Prostate gland (tissue), 2 donors: ENCODE measurements at regions not wholly inside any gene's neighbourhood (a gene's known extent, or its start where the extent isn't known, plus 50 kb on each side); places are given as distances from the start of the nearest gene placed in this dataset.
"Not testable (repeated sequence)": the region's sequence is repeated elsewhere in the genome, so short reads cannot be mapped to it uniquely, and the experiment has no call there.

Source experiments
- DNase-seq: peaks from one replicate; pipeline ENCODE4 v3.0.0-alpha.2; 2019; ENCODE audit warnings: low spot score
- H3K27ac ChIP-seq, 2 donors: fragments of 200-600 bp; sonication (generic); 2 replicates each; pipeline ENCODE4 v1.5.1; 2017 to 2019
- H3K27me3 ChIP-seq: fragments of 200-600 bp; sonication (generic); replicated peaks from 2 replicates; pipeline ENCODE4 v1.5.1; 2019; ENCODE audit not compliant: insufficient read depth
- H3K36me3 ChIP-seq, 2 donors: fragments of 200-600 bp; sonication (generic); 1 replicate in 1 of 2; 2 replicates in 1 of 2; pipeline versions ENCODE4 v1.5.1 to v1.8.1; 2017 to 2019
- H3K4me1 ChIP-seq: fragments of 200-600 bp; sonication (generic); replicated peaks from 2 replicates; pipeline ENCODE4 v1.5.1; 2019
- H3K4me3 ChIP-seq, 2 donors: fragments of 200-600 bp; sonication (generic); 2 replicates each; pipeline ENCODE4 v1.5.1; 2017 to 2019
- H3K9me3 ChIP-seq: fragments of 200-600 bp; sonication (generic); 2 replicates; pipeline ENCODE4 v1.5.1; 2017
- CTCF ChIP-seq, 4 experiments: fragments of 200-600 bp in 2 of 4; fragments of 450-650 bp in 2 of 4; sonication (generic) in 2 of 4; IDR thresholded peaks; 1 replicate in 3 of 4; 2 replicates in 1 of 4; pipeline ENCODE4 v1.5.1; 2016 to 2019; ENCODE audit warnings: antibody characterized with exemption in 4 of 4, mild to moderate bottlenecking in 2 of 4, moderate library complexity in 2 of 4
- POLR2A ChIP-seq: fragments of 450-650 bp; IDR thresholded peaks from one replicate; pipeline ENCODE4 v1.6.1; 2016; ENCODE audit warnings: antibody characterized with exemption, mild to moderate bottlenecking
- POLR2AphosphoS5 ChIP-seq: sonication (generic); formaldehyde crosslinking; IDR thresholded peaks from one replicate; pipeline ENCODE4 v1.6.1; 2017; ENCODE audit warnings: antibody characterized with exemption
- WGBS: methylation state at CpG from one replicate; pipeline ENCODE4 v1.1.5; 2018; 5-methylcytosine and 5-hydroxymethylcytosine counted together
- intact Hi-C: fragments of 100-400 bp; cut with DNase I; formaldehyde crosslinking; loops from one replicate; pipeline ENCODE4 v1.14.2; 2022

GRCh38 chr14:105710119-105711043 is 184.0 kb downstream of the TMEM121 start:
- Histone ChIP-seq H3K4me1 (no peaks in the 10 kb centered on the region), H3K27me3 (no peaks in the 10 kb centered on the region), H3K4me3 (no peak overlapping the region), H3K9me3 (no peaks in the 10 kb centered on the region), H3K27ac (no peak overlapping the region), H3K36me3 (no peaks in the 10 kb centered on the region)
- 89% methylated on average over 6 of the region's 6 CpGs for WGBS
- TF ChIP-seq POLR2A (no peak), CTCF (IDR thresholded peaks at IDR 0.05) (no peak), POLR2AphosphoS5 (no peak)
- no peak for DNase-seq
- intact Hi-C loops, result no loop called here

- intact Hi-C loops, result no loop called here
- no peaks in the 10 kb centered on the region for H3K27me3 ChIP-seq
- no peaks in the 10 kb centered on the region for H3K9me3 ChIP-seq
- no peak for TF ChIP-seq POLR2A
- no peak for TF ChIP-seq POLR2AphosphoS5
- no peak for TF ChIP-seq CTCF (IDR thresholded peaks at IDR 0.05)
- WGBS, result 82% methylated on average over 10 of the region's 18 CpGs
- no peak overlapping the region for H3K27ac ChIP-seq
- H3K4me1 ChIP-seq, result no peaks in the 10 kb centered on the region
- no peaks in the 10 kb centered on the region for H3K36me3 ChIP-seq
- H3K4me3 ChIP-seq, result no peak overlapping the region
- DNase-seq, result no peak
Measured at GRCh38 chr14:105711044-105711620, 184.7 kb downstream of the TMEM121 start.

GRCh38 chr14:105711841-105712460 is 185.6 kb downstream of the TMEM121 start:
- intact Hi-C loops, result no loop called here
- no peak for DNase-seq
- Histone ChIP-seq H3K9me3 (no peaks in the 10 kb centered on the region), H3K4me1 (no peaks in the 10 kb centered on the region), H3K27ac (no peak overlapping the region), H3K27me3 (no peaks in the 10 kb centered on the region), H3K4me3 (no peak overlapping the region), H3K36me3 (no peaks in the 10 kb centered on the region)
- whole genome bisulfite sequencing, result 82% methylated on average over 5 of the region's 5 CpGs
- TF ChIP-seq CTCF (IDR thresholded peaks at IDR 0.05), result no peak
- TF ChIP-seq POLR2AphosphoS5, result no peak
- TF ChIP-seq POLR2A, result no peak

GRCh38 chr14:105712670-105713069 is 186.3 kb downstream of the TMEM121 start:
- H3K27me3 ChIP-seq, intact Hi-C loops, H3K36me3 ChIP-seq, H3K9me3 ChIP-seq, H3K4me3 ChIP-seq, H3K27ac ChIP-seq, H3K4me1 ChIP-seq, DNase-seq: not testable (repeated sequence)
- 100% methylated on average over 4 of the region's 18 CpGs for WGBS

- H3K27me3 ChIP-seq, intact Hi-C loops, H3K9me3 ChIP-seq, DNase-seq, H3K4me1 ChIP-seq, H3K36me3 ChIP-seq, H3K4me3 ChIP-seq, H3K27ac ChIP-seq: not testable (repeated sequence)
- 94% methylated on average over 4 of the region's 17 CpGs for WGBS
Measured at GRCh38 chr14:105713160-105713559, 186.8 kb downstream of the TMEM121 start.

- not testable (repeated sequence) for DNase-seq
Measured at GRCh38 chr14:105713836-105714235, 187.5 kb downstream of the TMEM121 start.

GRCh38 chr14:105718787-105719186 is 192.4 kb downstream of the TMEM121 start:
- H3K4me1 ChIP-seq, H3K9me3 ChIP-seq, H3K4me3 ChIP-seq, H3K36me3 ChIP-seq, DNase-seq, H3K27ac ChIP-seq, H3K27me3 ChIP-seq, intact Hi-C loops: not testable (repeated sequence)
- WGBS, result 83% methylated on average over 4 of the region's 7 CpGs

More at GRCh38 chr14:105713836-105714235, 187.5 kb downstream of the TMEM121 start:
- H3K36me3 ChIP-seq, H3K27me3 ChIP-seq, intact Hi-C loops, H3K4me1 ChIP-seq, H3K4me3 ChIP-seq, H3K27ac ChIP-seq, H3K9me3 ChIP-seq: not testable (repeated sequence)
- 94% methylated on average over 10 of the region's 10 CpGs for WGBS

GRCh38 chr14:105720106-105720505 is 193.7 kb downstream of the TMEM121 start:
- H3K27ac ChIP-seq, intact Hi-C loops, H3K4me3 ChIP-seq, H3K36me3 ChIP-seq, H3K9me3 ChIP-seq, H3K4me1 ChIP-seq, H3K27me3 ChIP-seq, DNase-seq: not testable (repeated sequence)
- WGBS, result 97% methylated on average over 6 of the region's 12 CpGs
